Spleen (tissue), 11 donors: ENCODE measurements at regions not wholly inside any gene's neighbourhood (a gene's known extent, or its start where the extent isn't known, plus 50 kb on each side); places are given as distances from the start of the nearest gene placed in this dataset.
"Not testable (repeated sequence)": the region's sequence is repeated elsewhere in the genome, so short reads cannot be mapped to it uniquely, and the experiment has no call there.

ENCODE experiments used
- DNase-seq: peaks from one replicate; pipeline ENCODE4 v3.0.0-alpha.2; 2020
- H3K27ac ChIP-seq, 8 donors: fragments of 200-600 bp; sonication (generic) in 7 of 8; 1 replicate in 4 of 8; 2 replicates in 4 of 8; pipeline versions ENCODE4 v1.5.0 to v1.8.0; 2016 to 2021; ENCODE audit warnings: inconsistent platforms in 4 of 8, mild to moderate bottlenecking in 4 of 8, moderate library complexity in 1 of 8
- H3K27me3 ChIP-seq, 7 donors: fragments of 200-600 bp; sonication (generic) in 6 of 7; replicated peaks in 1 of 7; 1 replicate in 4 of 7; 2 replicates in 3 of 7; pipeline versions ENCODE4 v1.5.0 to v1.8.0; 2016 to 2021; ENCODE audit warnings: inconsistent platforms in 3 of 7, mild to moderate bottlenecking in 1 of 7
- H3K36me3 ChIP-seq, 6 donors: fragments of 200-600 bp; sonication (generic) in 5 of 6; 1 replicate in 4 of 6; 2 replicates in 2 of 6; pipeline versions ENCODE4 v1.5.0 to v1.8.0; 2016 to 2021; ENCODE audit warnings: inconsistent platforms in 2 of 6
- H3K4me1 ChIP-seq, 6 donors: fragments of 200-600 bp; sonication (generic) in 5 of 6; 1 replicate in 3 of 6; 2 replicates in 3 of 6; pipeline versions ENCODE4 v1.5.0 to v1.8.0; 2016 to 2021; ENCODE audit warnings: inconsistent platforms in 3 of 6
- H3K4me3 ChIP-seq, 8 donors: fragments of 200-600 bp; sonication (generic) in 7 of 8; 1 replicate in 4 of 8; 2 replicates in 4 of 8; pipeline versions ENCODE4 v1.5.0 to v1.8.0; 2016 to 2021; ENCODE audit warnings: inconsistent platforms in 4 of 8, mild to moderate bottlenecking in 4 of 8, moderate library complexity in 2 of 8
- H3K9me3 ChIP-seq, 8 donors: fragments of 200-600 bp; sonication (generic) in 7 of 8; 1 replicate in 4 of 8; 2 replicates in 4 of 8; pipeline versions ENCODE4 v1.5.0 to v1.8.0; 2016 to 2021; ENCODE audit warnings: inconsistent platforms in 4 of 8
- CTCF ChIP-seq, 11 experiments: fragments of 200-600 bp in 7 of 11; fragments of 450-650 bp in 4 of 11; sonication (generic) in 4 of 11; IDR thresholded peaks in 8 of 11; conservative IDR thresholded peaks in 3 of 11; 1 replicate in 7 of 11; 2 replicates in 4 of 11; pipeline versions ENCODE4 v1.4.0 to v1.8.0; 2016 to 2021; ENCODE audit warnings: antibody characterized with exemption in 11 of 11, inconsistent platforms in 4 of 11, mild to moderate bottlenecking in 1 of 11
- POLR2A ChIP-seq, 3 donors: fragments of 450-650 bp; IDR thresholded peaks; one replicate each; pipeline ENCODE4 v1.5.1; 2017; ENCODE audit warnings: antibody characterized with exemption in 3 of 3, mild to moderate bottlenecking in 1 of 3
- POLR2AphosphoS5 ChIP-seq, 3 donors: sonication (generic); formaldehyde crosslinking; IDR thresholded peaks; one replicate each; pipeline ENCODE4 v1.5.1; 2017; ENCODE audit warnings: antibody characterized with exemption in 3 of 3
- WGBS, 5 donors: extraction: QIAGEN DNeasy Blood & Tissue Kit in 3 of 5; methylation state at CpG; one replicate each; pipeline versions ENCODE4 v1.1.5 to v1.1.7; 2013 to 2018; 5-methylcytosine and 5-hydroxymethylcytosine counted together
- intact Hi-C: fragments of 100-400 bp; cut with DNase I; formaldehyde crosslinking; loops from one replicate; pipeline ENCODE4 v1.15.0; 2023; ENCODE audit warnings: low total_unique reads
- donor health status: healthy with polysubstance abuse.
- donor health status: DM: no; HTN: no; CAD: no; lungs with moderate emphysema.
- donor health status: DM: no; HTN: no; CAD: no.
- donor health status: Bipolar disorder and iron deficiency.
- donor health status: healthy.
- donor health status: DM: no; HTN: no; CAD: no.
- donor health status: DM: yes; HTN: yes; CAD: no.

GRCh38 chr18:68164909-68165308 lies 550.0 kb downstream of the TMX3 start:
- TF ChIP-seq CTCF (IDR thresholded peaks at IDR 0.05 in 8 of 11, conservative IDR thresholded peaks at IDR 0.05 in 3 of 11) (no peak), POLR2A (IDR thresholded peaks at IDR 0.05) (no peak), POLR2AphosphoS5 (IDR thresholded peaks at IDR 0.05) (no peak)
- Histone ChIP-seq H3K4me3 (no peak overlapping the region), H3K27ac (no peak overlapping the region), H3K36me3 (no peaks in the 10 kb centered on the region), H3K27me3 (no peaks in the 10 kb centered on the region), H3K9me3 (peaks cover 0 to 15% (median 0%) of the 10 kb centered on the region in 8 donors), H3K4me1 (no peaks in the 10 kb centered on the region)
- intact Hi-C loops = no loop called here
- WGBS, 5 donors = 66 to 74% (median 70%) methylated on average over 4 of the region's 4 CpGs
- no peak for DNase-seq

DNA sequence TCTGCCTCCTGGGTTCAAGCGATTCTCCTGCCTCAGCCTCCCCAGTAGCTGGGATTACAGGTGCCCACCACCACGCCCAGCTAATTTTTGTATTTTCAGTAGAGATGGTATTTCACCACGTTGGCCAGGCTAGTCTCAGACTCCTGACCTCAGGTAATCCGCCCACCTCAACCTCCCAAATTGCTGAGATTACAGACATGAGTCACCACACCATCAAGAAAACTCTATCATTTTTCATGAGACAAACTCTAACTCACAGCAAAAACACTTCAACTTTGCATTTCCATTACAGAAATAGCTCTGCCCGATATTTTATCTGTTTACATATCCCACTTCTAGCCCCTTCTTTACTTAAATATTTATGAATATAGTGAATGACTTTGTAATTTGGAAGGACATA lies 561.1 kb downstream of the TMX3 start:
- DNase-seq, H3K4me1 ChIP-seq, H3K4me3 ChIP-seq, H3K27me3 ChIP-seq, H3K27ac ChIP-seq, H3K36me3 ChIP-seq, intact Hi-C loops: not testable (repeated sequence)
- H3K9me3 ChIP-seq = peaks cover 0 to 13% (median 5%) of the 10 kb centered on the region in 8 donors
- WGBS, 5 donors = 72 to 93% (median 85%) methylated on average over 5 of the region's 5 CpGs

DNA sequence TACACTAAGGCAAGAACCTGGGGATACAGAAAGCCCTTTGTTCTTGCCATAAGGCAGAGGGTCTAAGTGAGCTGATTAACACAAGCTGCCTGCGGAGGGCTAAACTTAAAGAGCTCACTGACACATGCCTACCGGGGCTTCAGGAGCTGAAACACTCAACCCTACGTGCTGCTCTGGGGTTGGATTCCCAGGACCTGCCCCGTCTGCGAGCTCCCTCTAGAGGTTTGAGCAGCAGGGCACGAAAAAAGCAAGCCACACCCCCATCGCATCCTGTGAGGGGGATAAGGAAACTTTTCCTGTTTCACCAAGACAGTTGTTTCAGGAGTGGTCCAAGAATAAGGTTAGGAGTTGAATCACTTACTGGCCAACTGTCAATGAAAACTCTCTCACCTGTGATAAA lies 562.1 kb downstream of the TMX3 start:
- 70 to 85% (median 76%) methylated on average over 7 of the region's 7 CpGs for WGBS, 5 donors
- intact Hi-C loops = no loop called here
- Histone ChIP-seq H3K36me3 (no peaks in the 10 kb centered on the region), H3K4me3 (no peak overlapping the region), H3K27ac (no peak overlapping the region), H3K27me3 (no peaks in the 10 kb centered on the region), H3K9me3 (peaks cover 0 to 7% (median 0%) of the 10 kb centered on the region in 8 donors), H3K4me1 (no peaks in the 10 kb centered on the region)
- TF ChIP-seq POLR2A (IDR thresholded peaks at IDR 0.05) (no peak), POLR2AphosphoS5 (IDR thresholded peaks at IDR 0.05) (no peak), CTCF (IDR thresholded peaks at IDR 0.05 in 8 of 11, conservative IDR thresholded peaks at IDR 0.05 in 3 of 11) (no peak)
- DNase-seq = no peak

DNA sequence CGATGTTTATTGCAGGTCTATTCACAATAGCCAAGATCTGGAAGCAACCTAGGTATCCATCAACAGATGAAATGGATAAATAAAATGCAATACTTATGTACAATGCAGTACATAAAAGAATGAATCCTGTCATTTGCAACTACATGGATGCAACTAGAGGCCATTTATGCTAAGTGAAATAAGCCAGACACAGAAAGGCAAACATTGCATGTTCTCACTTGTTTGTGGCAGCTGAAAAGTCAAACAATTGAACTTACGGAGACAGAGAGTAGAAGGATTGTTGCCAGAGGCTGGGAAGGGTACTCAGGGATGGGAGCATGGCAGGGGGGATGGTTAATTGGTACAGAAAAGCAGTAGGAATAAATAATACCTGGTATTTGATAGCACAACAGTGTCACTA lies 563.9 kb downstream of the TMX3 start:
- H3K27me3 ChIP-seq = no peaks in the 10 kb centered on the region
- intact Hi-C loops = no loop called here
- H3K4me3 ChIP-seq = no peak overlapping the region
- no peaks in the 10 kb centered on the region for H3K9me3 ChIP-seq
- TF ChIP-seq POLR2A (IDR thresholded peaks at IDR 0.05) (no peak), POLR2AphosphoS5 (IDR thresholded peaks at IDR 0.05) (no peak), CTCF (IDR thresholded peaks at IDR 0.05 in 8 of 11, conservative IDR thresholded peaks at IDR 0.05 in 3 of 11) (no peak)
- 81 to 93% (median 87%) methylated on average over 2 of the region's 2 CpGs for WGBS, 5 donors
- H3K27ac ChIP-seq = no peak overlapping the region
- H3K4me1 ChIP-seq = no peaks in the 10 kb centered on the region
- no peak for DNase-seq
- H3K36me3 ChIP-seq = no peaks in the 10 kb centered on the region

DNA sequence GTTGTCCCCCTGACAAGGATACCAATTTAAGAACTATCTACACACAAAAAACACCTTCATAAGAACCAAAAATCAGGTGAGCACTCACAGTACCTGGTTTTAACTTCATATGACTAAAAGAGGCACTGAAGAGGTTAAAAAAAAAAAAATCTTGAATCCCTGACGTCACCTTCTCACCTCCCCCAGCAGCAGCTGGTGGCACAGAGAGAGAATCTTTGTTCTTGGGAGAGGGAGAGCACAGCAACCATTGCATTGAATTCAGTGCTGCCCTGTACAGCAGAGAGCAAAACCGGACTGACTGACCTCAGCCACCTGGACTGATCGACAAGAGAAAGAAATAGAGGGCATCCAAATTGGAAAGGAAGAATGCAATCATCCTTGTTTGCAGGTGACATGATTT lies 566.0 kb downstream of the TMX3 start:
- Histone ChIP-seq H3K27me3 (no peaks in the 10 kb centered on the region), H3K4me3 (no peak overlapping the region), H3K4me1 (no peaks in the 10 kb centered on the region), H3K36me3 (no peaks in the 10 kb centered on the region), H3K27ac (no peak overlapping the region), H3K9me3 (no peaks in the 10 kb centered on the region)
- WGBS, 5 donors = 29 to 62% (median 54%) methylated on average over 2 to 3 of the region's 3 CpGs
- TF ChIP-seq POLR2AphosphoS5 (IDR thresholded peaks at IDR 0.05) = no peak
- no peak for TF ChIP-seq CTCF (IDR thresholded peaks at IDR 0.05 in 8 of 11, conservative IDR thresholded peaks at IDR 0.05 in 3 of 11)
- TF ChIP-seq POLR2A (IDR thresholded peaks at IDR 0.05) = no peak
- DNase-seq = no peak
- intact Hi-C loops = no loop called here
